HG02943 (cell line): ENCODE measurements at regions not wholly inside any gene's neighbourhood (a gene's known extent, or its start where the extent isn't known, plus 50 kb on each side); places are given as distances from the start of the nearest gene placed in this dataset.
"Not testable (repeated sequence)": the region's sequence is repeated elsewhere in the genome, so short reads cannot be mapped to it uniquely, and the experiment has no call there.

Experiments used
- ATAC-seq: cut with Tn5 transposase; IDR thresholded peaks from one replicate; pipeline ENCODE4 v1.9.1; 2021; ENCODE audit warnings: mild to moderate bottlenecking, low read depth, moderate library complexity; ENCODE audit not compliant: unreplicated experiment

- ATAC-seq = no peak
Measured at GRCh38 chr2:153308466-153308865, 170.1 kb downstream of the RPRM start.

GRCh38 chr2:153307223-153307622 lies 171.3 kb downstream of the RPRM start:
- no peak for ATAC-seq

GRCh38 chr2:153299809-153300208 lies 178.8 kb downstream of the RPRM start:
- ATAC-seq = no peak

GRCh38 chr2:153299217-153299616 lies 179.3 kb downstream of the RPRM start:
- ATAC-seq = no peak

- no peak for ATAC-seq
Measured at GRCh38 chr2:153294199-153294786, 184.3 kb downstream of the RPRM start.

- no peak for ATAC-seq
Measured at GRCh38 chr2:153291718-153292117, 186.8 kb downstream of the RPRM start.

- no peak for ATAC-seq
Measured at GRCh38 chr2:153287109-153287801, 191.3 kb downstream of the RPRM start.

- no peak for ATAC-seq
Measured at GRCh38 chr2:153268941-153269461, 209.6 kb downstream of the RPRM start.

GRCh38 chr2:153256876-153257275 lies 221.7 kb downstream of the RPRM start:
- ATAC-seq = not testable (repeated sequence)

- ATAC-seq = not testable (repeated sequence)
Measured at GRCh38 chr2:153246636-153247035, 231.9 kb downstream of the RPRM start.

- ATAC-seq = peak; percentile 94
Measured at GRCh38 chr2:153235516-153235915, 243.0 kb downstream of the RPRM start.

GRCh38 chr2:153232464-153232863 lies 246.1 kb downstream of the RPRM start:
- ATAC-seq = no peak

GRCh38 chr2:153230977-153231376 lies 247.6 kb downstream of the RPRM start:
- ATAC-seq = no peak

- no peak for ATAC-seq
Measured at GRCh38 chr2:153228904-153229303, 249.7 kb downstream of the RPRM start.

- ATAC-seq = no peak
Measured at GRCh38 chr2:153227981-153228380, 250.6 kb downstream of the RPRM start.

GRCh38 chr2:153222231-153223165 lies 256.1 kb downstream of the RPRM start:
- ATAC-seq = no peak

- no peak for ATAC-seq
Measured at GRCh38 chr2:153221506-153221905, 257.1 kb downstream of the RPRM start.

- ATAC-seq = no peak
Measured at GRCh38 chr2:153221087-153221486, 257.5 kb downstream of the RPRM start.

- no peak for ATAC-seq
Measured at GRCh38 chr2:153218851-153219250, 259.7 kb downstream of the RPRM start.

- no peak for ATAC-seq
Measured at GRCh38 chr2:153214337-153214736, 264.2 kb downstream of the RPRM start.

- no peak for ATAC-seq
Measured at GRCh38 chr2:153213022-153213421, 265.5 kb downstream of the RPRM start.
